ENCODE measurements at regions not wholly inside any gene's neighbourhood (a gene's known extent, or its start where the extent isn't known, plus 50 kb on each side); places are given as distances from the start of the nearest gene placed in this dataset.

DNA sequence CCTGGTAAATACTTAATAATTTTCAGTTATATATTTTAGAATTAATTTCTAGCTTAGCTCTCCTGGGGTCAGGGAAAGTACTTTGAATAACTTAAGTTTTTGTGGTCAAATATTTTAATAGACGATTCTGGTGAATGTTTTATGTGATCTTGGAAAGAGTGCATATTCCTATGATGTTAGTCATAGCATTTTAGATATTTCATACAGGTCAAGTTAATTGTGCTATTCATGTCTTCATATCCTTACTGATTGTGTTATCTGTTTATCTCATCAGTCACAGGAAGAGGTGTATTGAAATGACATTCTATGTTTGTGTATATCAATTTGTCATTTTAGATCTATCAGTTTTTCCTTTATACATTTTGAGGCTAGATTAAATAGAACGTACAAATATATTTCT, 576.2 kb downstream of the CPS1 start (continued):
- TF ChIP-seq RXRA (IDR thresholded peaks at IDR 0.05; ENCODE audit: insufficient read depth, low read depth, low read length) (no peak), BCL11A (IDR thresholded peaks at IDR 0.05; ENCODE audit: low read depth in 2 of 2, low read length in 2 of 2) (no peak), FOSL1 (IDR thresholded peaks at IDR 0.05; ENCODE audit: insufficient read depth, low read depth, low read length) (no peak), BACH1 (IDR thresholded peaks at IDR 0.05; ENCODE audit: low read length) (no peak), SP2 (IDR thresholded peaks at IDR 0.05; ENCODE audit: low read length) (no peak), POU5F1 (IDR thresholded peaks at IDR 0.05; ENCODE audit: low read depth, low read length) (no peak)
- TF ChIP-seq, protein P1, sequence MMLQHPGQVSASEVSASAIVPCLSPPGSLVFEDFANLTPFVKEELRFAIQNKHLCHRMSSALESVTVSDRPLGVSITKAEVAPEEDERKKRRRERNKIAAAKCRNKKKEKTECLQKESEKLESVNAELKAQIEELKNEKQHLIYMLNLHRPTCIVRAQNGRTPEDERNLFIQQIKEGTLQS (IDR thresholded peaks at IDR 0.05; ENCODE audit: insufficient read depth, low read depth, low read length), result no peak
